GM21723 (cell line): ENCODE measurements at regions not wholly inside any gene's neighbourhood (a gene's known extent, or its start where the extent isn't known, plus 50 kb on each side); places are given as distances from the start of the nearest gene placed in this dataset.

ENCODE experiments used
- ATAC-seq: cut with Tn5 transposase; IDR thresholded peaks from one replicate; pipeline ENCODE4 v1.9.1; 2021; ENCODE audit warnings: mild to moderate bottlenecking, moderate library complexity; ENCODE audit not compliant: unreplicated experiment

- no peak for ATAC-seq
Observed at GRCh38 chr4:158010361-158010760, 162.5 kb downstream of the GASK1B start.

GRCh38 chr4:158008551-158009218 lies 164.1 kb downstream of the GASK1B start:
- no peak for ATAC-seq

- ATAC-seq: no peak
Observed at GRCh38 chr4:158007566-158007965, 165.3 kb downstream of the GASK1B start.

GRCh38 chr4:158006990-158007389 lies 165.8 kb downstream of the GASK1B start:
- no peak for ATAC-seq

- no peak for ATAC-seq
Observed at GRCh38 chr4:158005021-158005420, 167.8 kb downstream of the GASK1B start.

GRCh38 chr4:158004101-158004500 lies 168.7 kb downstream of the GASK1B start:
- no peak for ATAC-seq

GRCh38 chr4:158003212-158003611 lies 169.6 kb downstream of the GASK1B start:
- no peak for ATAC-seq

GRCh38 chr4:158002173-158002572 lies 170.7 kb downstream of the GASK1B start:
- ATAC-seq: no peak

- no peak for ATAC-seq
Observed at GRCh38 chr4:158001756-158002155, 171.1 kb downstream of the GASK1B start.

- no peak for ATAC-seq
Observed at GRCh38 chr4:157999723-158000122, 173.1 kb downstream of the GASK1B start.

GRCh38 chr4:157997296-157997695 lies 175.5 kb downstream of the GASK1B start:
- no peak for ATAC-seq

GRCh38 chr4:157996061-157997028 lies 176.5 kb downstream of the GASK1B start:
- ATAC-seq: no peak

- no peak for ATAC-seq
Observed at GRCh38 chr4:157994863-157995262, 178.0 kb downstream of the GASK1B start.

- ATAC-seq: no peak
Observed at GRCh38 chr4:157992948-157993839, 179.6 kb downstream of the GASK1B start.

- ATAC-seq: peak; percentile 80
Observed at GRCh38 chr4:157992038-157992705, 180.7 kb downstream of the GASK1B start.

- no peak for ATAC-seq
Observed at GRCh38 chr4:157988641-157989040, 184.2 kb downstream of the GASK1B start.

GRCh38 chr4:157984285-157984911 lies 188.4 kb downstream of the GASK1B start:
- no peak for ATAC-seq

GRCh38 chr4:157983300-157983699 lies 189.5 kb downstream of the GASK1B start:
- no peak for ATAC-seq

GRCh38 chr4:157980158-157980557 lies 192.7 kb downstream of the GASK1B start:
- no peak for ATAC-seq
